C1 segment of cervical spinal cord (tissue), 14 donors: ENCODE measurements at regions not wholly inside any gene's neighbourhood (a gene's known extent, or its start where the extent isn't known, plus 50 kb on each side); places are given as distances from the start of the nearest gene placed in this dataset.
"Not testable (repeated sequence)": the region's sequence is repeated elsewhere in the genome, so short reads cannot be mapped to it uniquely, and the experiment has no call there.

Source experiments
- DNase-seq, 14 donors: peaks; one replicate each; lab custom pipeline; 2025; lab: John Stamatoyannopoulos, UW

DNA sequence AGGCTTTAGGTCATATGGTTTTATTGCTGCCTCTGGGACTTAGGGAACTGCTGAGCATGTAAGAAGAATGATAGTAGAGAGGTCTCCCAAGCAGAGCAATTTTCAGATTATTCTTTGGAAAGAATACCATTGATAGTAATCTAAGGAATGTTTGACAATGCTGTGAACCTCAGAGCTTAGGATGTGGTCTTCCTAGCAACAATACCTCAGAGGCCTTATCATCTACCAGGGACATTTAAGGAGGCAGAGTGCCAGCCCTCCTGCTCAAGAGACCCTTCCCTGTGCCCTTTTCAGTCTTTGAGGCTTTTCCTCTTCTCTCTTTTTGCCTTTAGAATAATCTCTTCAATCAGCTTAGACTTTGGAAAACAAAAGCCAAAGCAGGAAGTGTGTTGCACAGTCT lies 272.1 kb downstream of the OXSM start:
- no peak for DNase-seq

DNA sequence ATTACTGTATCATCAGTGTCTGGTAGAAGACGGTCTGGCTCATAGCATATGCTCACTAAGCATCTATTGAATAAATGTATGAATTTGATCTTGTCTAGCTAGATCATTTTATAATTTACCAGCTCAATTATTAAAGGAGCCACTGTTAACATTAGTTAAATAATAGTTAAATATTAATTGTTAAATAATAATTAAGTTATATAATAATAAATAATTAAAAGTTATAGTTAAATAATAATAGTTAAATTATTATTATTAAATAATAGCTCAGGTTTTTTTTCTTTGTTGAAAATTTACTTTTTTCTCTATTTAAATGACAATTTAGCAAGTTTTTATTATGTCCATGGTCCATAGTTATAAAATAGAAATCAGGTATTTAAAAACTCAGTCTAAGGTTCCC lies 274.4 kb downstream of the OXSM start:
- DNase-seq: no peak

DNA sequence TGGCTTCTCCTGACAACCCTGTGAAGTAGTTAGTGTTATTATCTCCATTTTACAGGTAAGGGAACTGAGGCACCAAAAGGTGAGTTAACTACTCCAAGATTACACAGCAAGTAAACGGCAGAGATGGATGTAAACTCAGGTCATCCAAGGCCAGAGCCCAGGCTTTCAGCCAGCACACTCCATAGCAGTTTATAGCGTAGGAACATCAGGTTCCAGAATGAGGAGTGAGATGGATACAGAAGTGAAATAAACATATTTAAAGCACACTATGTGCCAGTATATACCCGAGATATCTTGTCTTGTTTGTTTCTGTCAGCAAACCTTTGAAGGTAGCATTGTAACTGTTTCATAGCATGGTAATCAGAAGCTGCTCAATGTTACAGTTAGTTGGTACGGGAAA lies 279.0 kb downstream of the OXSM start:
- no peak for DNase-seq

- no peak for DNase-seq
Measured at GRCh38 chr3:26070854-26071253, 281.0 kb downstream of the OXSM start.

DNA sequence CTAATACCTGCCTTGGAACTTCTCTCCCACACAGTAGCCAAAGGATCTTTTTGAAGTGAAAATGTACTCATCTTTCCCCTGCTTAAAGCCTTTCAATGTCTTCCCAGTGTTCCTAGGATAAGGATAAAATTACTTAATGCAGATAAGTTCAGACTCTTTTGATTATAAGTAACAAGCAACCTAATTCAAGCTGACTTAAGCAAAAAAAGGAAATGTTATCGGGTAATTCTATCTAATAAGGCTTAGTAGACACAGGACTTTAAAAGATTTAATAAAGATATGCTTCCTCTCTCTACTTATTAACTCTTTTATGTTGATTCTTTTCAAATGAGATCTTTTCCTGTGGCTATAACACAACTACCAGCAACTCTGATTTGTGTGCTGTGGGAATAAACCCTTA lies 284.2 kb downstream of the OXSM start:
- no peak for DNase-seq

DNA sequence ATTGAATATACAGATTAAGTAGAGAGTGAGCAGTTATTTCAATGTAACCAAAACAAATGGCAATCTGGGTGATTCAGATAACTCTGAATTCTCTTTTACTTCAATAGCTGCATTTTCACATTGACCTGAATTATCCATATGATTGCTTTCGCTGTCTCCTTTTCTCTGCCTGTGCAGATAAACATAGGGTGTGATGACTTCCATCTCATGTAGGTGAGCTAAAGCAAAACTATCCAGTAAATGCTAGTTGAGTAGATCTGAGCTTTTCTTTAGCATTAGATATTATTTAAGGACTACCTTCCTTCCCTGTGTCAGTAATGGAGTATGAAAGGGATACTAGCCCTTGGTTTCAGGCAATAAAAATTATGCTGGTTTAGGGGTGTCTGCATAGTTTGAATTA lies 288.6 kb downstream of the OXSM start:
- DNase-seq: no peak

- DNase-seq: no peak
Measured at GRCh38 chr3:26081166-26081565, 291.3 kb downstream of the OXSM start.

DNA sequence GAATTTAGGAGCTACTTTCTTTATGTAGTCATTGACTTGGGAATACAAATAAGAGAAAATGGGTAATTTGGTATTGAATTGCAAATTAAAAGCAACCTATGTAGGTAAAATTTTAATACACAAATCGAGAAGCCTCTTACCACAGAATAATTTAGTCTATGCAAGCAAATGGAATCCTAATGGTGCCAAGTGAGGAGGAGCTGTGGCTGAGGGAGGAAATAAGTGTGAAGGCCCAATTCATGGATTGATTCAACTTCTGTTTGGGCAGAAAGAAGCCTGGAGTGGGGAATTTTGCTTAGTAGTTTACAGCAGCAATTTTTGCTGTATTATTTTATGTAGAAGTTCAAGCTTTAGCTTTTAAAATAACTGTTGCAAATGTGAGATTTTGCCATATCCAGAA lies 291.9 kb downstream of the OXSM start:
- DNase-seq: no peak

- DNase-seq: no peak
Measured at GRCh38 chr3:26082911-26083310, 293.0 kb downstream of the OXSM start.

GRCh38 chr3:26084629-26085028 lies 294.7 kb downstream of the OXSM start:
- no peak for DNase-seq

GRCh38 chr3:26087751-26088150 lies 297.9 kb downstream of the OXSM start:
- no peak for DNase-seq

DNA sequence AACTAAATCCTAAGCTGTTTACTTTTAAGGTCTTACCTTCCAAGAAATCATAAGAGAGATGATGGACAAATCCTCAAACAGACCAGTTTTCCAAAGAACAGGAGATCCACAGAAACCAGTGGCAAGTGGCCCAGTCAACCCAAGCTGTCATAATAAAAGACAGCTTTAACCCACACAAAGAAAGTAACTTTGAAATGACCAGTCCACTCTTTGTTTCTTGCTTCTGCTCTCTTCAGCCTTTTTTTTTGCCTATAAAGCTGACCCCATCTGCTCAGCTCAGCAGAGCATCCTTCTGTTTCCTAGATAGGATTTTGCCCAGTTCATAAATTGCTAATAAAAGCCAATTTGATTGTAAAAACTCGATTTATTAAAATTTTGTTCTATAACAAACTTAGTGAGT lies 299.4 kb downstream of the OXSM start:
- DNase-seq: peak in 1 of 14 donors; percentile 57

- peak in 2 of 14 donors; percentile 31 to 93 for DNase-seq
Measured at GRCh38 chr3:26090589-26090988, 300.7 kb downstream of the OXSM start.

- peak in 1 of 14 donors; percentile 53 for DNase-seq
Measured at GRCh38 chr3:26091096-26091495, 301.2 kb downstream of the OXSM start.

DNA sequence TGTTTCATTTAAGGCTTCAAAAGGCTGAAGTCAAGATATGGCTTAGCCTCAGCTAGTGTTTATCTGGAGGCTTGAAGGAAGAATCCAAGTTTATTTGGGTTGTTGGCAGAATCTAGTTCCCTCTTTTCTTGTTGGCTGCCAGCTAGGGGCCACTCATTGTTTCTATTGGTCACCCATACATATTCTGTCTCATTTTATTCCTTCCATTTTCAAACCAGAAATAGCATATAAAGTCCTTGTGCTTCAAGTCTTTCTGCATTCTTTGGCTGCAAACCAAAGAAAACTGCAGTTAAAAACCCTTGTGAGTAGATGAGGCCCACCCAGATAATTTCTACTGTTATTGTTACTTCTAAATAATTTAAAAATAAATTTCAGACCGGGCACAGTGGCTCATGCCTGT lies 301.7 kb downstream of the OXSM start:
- no peak for DNase-seq

GRCh38 chr3:26097111-26097510 lies 307.2 kb downstream of the OXSM start:
- not testable (repeated sequence) for DNase-seq

DNA sequence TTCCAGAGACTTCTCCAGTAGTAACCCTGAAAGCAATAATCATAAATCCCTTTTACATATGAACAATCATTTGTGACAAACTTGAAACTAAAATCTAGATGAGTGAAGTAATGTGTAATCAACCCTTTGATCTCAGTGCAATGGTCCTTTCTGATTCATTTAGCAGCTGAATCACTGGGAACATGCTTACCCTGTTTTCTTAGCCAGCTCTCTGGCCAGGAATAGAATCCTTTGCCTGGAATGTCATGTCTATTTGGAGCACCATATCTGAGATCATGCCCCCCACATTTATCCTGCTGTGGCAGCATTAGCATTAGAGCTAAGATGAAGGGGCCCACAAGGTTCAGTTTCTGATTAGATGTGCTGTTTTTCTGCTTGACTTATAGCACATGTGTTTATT lies 309.8 kb downstream of the OXSM start:
- peak in 1 of 14 donors; percentile 7 for DNase-seq

DNA sequence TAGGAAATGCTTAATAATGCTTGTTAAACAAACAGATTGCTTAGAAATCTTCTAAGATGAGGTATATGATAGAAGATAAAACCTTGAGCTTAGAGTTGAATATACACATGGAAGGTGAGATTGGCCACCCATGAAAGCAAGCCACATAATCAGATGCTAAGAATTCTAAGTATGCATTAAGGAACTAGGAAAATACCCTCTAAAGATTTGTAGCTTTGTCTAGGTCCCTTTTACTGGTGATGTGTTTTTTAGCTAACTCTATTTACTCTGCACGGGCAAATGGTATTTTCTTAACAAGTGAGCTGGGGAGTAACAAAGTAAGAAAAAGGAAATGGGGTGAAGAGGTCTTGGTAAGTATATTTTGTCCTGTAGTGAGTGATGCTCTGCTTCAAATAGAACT lies 310.3 kb downstream of the OXSM start:
- no peak for DNase-seq

GRCh38 chr3:26102376-26102775 lies 312.5 kb downstream of the OXSM start:
- DNase-seq: no peak

GRCh38 chr3:26104851-26105251 lies 315.0 kb downstream of the OXSM start:
- no peak for DNase-seq

DNA sequence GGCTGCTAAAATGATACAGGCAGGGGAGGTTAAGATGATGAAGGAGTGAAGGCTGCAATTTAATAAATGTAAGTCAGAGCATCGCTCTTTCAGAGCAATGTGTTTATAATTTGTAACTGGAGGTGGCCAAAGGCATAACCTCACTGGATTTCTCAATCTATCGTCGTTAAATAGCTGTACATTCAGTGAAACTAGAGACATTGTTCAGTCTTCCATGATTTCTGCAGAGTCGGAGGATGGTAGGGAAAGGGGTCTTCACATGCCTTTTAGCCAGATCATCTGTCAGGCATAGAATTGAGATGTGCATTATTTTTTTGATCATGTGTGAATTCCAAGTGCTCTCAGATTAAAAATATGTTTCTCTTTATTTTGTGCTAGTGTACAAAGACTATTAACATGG lies 315.4 kb downstream of the OXSM start:
- no peak for DNase-seq

DNA sequence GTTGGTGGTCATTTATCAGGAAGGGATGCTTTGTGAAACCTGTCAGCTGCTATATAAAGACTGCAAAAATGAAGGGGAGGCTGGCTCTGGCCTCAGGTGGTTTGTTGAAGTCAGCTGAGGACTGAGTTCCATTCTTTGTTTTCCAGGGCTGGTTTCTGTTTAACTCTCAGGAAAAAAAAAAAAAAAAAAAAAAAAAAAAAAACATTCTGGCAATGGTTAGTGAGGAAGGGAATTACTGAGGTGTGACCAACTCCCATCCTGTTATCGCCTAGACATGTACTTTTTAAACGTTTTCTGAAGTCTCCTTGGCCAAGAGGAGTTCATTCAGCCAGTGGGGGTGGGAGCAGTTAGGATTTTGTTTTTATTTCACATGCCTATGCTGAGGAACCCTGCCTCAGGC lies 316.3 kb downstream of the OXSM start:
- no peak for DNase-seq

- DNase-seq: no peak
Measured at GRCh38 chr3:26108846-26109489, 319.1 kb downstream of the OXSM start.

GRCh38 chr3:26114851-26115250 lies 325.0 kb downstream of the OXSM start:
- DNase-seq: no peak
